GM19438 (cell line): ENCODE measurements at regions not wholly inside any gene's neighbourhood (a gene's known extent, or its start where the extent isn't known, plus 50 kb on each side); places are given as distances from the start of the nearest gene placed in this dataset.

Source experiments
- ATAC-seq: cut with Tn5 transposase; IDR thresholded peaks from one replicate; pipeline ENCODE4 v1.9.1; 2021; ENCODE audit warnings: low read depth; ENCODE audit not compliant: unreplicated experiment

DNA sequence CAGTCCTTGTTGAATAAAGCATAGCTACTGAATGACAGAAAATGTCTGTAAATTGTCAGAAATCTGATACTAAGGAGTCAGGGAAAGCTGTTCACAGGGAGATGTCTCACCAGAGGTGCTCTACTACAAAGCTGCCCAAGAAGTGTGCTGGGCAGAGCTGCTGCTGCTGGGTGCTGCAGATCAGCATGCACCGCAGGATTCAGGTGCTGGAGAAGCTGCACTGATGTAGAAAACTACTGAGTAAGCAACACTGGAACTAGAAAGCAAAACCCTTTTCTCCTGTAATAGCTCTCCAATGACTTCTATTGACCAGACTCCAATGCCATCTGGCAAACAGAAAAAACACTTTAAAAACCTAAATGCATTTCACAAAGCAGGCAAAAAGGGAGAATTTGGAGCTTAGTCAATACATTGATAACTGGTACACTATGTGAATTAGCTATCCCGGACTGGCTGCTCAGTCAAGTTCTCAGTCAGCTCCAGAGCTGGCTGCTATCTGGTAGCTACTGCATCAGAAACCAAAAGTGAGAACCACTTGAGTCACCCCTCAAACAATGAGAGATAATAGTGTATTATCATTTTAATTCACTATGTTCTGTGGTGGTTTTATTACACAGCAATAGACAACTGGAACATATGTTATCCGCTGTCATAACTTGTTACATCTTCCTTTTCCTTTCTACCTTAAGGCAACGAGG is 493.1 kb downstream of the CPS1 start:
- no peak for ATAC-seq

DNA sequence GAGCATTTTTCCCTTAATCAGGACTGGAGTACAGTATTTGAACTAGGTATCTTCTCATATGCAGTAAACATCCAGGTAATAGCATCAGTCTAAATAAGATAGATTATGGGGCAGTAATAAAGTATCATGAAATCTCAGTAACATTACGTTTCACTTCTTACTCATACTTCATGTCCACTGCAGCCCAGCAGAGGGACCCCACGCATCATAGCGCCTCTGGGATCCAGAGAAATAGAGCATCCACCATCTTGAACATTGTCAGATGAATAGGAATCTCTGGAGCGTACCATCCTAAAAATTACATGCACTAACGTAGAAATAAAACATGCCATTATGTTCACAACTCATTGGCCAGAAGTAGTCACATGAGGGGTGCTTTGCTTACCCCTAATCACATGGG is 499.0 kb downstream of the CPS1 start:
- ATAC-seq, result no peak

DNA sequence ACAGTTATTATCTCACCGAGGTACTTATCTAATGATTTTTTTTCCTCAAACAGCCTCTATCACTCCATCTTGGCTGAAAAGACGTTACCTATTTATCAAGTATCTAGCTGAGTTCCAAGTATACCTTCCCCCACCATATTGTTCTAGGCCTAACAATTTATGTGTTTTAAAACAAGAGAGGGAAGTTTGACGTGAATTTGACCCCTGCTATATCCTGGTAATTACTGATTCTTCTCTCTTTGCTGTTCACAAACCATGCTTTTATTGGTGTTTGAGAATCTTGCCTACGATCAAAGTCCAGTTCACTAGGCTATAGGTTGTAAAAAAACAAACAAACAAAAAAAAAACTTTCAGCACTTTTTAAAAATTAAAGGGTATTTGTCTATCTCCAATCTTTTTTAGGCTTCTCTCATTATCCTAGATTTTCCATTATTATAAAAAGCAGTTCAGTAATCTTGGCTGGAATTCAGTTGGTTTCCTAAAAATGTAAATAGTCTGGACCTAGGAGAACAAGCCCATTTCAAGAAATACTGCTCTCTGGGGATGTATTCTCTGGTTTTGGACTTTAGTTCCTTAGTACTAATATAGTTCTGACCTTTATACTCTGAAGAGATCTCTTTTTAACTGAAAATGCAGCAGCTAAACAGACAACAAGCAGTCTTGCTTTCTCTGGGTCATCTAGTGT is 505.4 kb downstream of the CPS1 start:
- no peak for ATAC-seq

DNA sequence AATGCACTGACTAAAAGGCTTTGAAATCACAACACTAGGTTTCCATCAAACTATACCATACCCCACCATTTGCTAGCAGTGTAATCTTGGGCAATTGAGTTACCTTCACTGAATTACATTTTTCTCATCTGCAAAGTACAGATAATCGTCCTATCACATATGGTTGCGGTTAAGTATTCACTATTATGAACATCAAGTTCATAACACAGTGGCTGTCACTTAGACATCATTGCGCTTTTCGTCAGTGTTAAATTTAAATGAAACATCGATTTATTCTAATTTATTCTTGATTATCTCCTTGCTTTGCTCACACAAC is 505.9 kb downstream of the CPS1 start:
- ATAC-seq, result no peak

DNA sequence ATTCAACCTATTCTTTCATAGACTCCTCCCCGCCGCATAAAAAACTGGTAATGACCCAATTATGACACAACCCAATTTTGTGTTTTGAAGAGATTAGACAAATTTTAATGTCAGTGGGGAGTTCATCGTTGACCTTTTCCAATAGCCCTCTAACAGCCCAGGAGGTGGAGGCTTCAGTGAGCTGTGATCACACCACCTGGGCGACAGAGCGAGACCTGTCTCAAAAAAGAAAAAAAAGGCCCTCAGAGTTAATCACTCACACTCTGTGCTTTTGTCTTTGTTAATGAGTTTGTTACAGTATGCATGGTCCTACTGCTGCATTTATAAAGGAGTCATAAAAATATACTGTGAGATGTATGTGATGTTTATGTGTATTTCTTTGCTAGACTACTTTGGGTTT is 510.6 kb downstream of the CPS1 start:
- no peak for ATAC-seq

DNA sequence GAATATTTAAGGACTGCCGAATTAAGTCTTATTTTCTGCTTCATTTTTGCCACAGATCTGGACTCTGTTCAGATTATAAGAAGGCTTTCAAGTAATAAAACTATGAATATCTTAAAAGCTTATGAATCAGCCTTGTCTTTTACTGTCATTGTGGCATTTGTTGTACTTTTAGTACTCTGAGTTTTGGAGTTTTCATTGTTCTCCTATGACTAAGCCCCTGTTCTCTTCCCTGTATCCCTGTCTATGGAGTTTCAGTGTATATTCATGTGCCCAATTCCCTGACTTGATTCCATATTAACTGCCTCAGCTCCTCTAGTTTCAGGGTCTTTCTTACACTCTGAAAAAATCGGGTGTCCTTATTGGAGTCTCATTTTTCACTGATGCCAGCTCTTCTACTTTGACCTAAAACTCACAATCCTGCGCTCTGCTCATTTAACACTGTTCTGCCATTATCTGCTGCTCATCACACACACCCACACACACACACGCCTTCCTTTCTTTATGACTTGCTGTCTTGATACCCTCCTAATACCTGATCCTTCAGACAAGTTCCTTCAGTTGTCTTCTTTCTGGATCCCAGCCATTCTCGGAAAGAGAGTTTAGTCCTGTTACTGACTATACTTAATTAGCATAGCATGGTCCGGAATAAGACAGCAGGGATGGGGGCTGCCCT is 511.8 kb downstream of the CPS1 start:
- ATAC-seq, result no peak

DNA sequence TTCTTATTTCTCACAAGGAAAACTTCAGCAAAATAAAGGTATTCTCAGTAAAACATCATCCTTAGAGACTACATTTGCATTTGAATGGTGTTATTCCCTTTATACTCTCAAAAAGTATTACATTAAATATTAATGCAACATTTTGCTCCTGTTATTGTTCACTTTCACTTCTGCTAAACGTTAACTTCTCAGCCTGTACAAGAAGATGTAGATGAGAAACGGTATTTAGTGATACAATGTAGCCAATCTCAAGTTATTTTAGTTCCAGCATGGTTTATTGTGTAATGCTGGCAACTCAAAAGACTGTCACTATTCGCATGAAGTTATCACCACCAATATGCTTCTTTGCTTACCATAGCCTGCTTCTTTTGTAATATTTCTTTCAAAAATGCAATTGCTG is 514.1 kb downstream of the CPS1 start:
- no peak for ATAC-seq

DNA sequence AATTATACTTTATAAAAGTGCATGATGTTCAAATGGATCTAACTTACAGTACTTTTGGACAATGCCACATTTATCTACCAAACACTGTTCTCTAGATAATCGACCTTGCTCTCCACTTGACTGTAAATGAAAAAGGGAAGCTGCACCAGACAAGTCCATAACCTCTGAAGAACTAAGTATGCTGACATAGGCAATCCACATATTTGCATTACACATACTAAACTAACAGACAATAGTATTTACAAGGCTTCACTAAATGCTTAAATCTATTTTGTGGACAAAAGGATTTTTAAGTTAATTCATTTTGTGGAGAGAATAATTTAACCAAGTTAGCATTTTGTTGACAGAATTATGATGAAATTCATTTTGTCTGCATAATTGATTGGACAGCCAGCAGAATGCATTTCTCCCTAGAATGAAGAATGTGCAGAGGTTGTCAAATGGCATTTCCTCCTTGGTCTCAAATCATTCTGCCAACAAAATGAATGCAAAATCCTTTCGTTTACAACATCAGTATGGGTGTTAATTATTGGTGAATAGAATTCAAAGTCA is 520.9 kb downstream of the CPS1 start:
- ATAC-seq, result no peak

DNA sequence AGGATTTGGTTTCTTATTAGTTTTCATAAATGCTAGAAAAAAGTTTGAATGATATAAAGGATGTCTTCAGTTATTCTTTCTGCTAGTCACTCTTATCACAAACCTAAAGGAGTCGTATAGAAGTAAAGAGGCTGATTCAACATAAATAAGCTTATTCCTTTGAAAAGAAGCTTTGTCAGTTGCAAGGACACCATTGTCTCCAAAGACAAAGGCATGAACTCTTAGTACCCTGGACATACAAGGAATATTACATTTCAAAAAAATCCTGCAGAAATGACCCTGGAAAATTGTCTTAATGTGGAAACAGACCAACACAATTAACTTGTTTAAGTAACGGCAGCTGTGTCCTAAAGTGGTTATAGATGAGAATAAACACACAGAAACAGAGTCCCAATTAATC is 528.0 kb downstream of the CPS1 start:
- no peak for ATAC-seq

DNA sequence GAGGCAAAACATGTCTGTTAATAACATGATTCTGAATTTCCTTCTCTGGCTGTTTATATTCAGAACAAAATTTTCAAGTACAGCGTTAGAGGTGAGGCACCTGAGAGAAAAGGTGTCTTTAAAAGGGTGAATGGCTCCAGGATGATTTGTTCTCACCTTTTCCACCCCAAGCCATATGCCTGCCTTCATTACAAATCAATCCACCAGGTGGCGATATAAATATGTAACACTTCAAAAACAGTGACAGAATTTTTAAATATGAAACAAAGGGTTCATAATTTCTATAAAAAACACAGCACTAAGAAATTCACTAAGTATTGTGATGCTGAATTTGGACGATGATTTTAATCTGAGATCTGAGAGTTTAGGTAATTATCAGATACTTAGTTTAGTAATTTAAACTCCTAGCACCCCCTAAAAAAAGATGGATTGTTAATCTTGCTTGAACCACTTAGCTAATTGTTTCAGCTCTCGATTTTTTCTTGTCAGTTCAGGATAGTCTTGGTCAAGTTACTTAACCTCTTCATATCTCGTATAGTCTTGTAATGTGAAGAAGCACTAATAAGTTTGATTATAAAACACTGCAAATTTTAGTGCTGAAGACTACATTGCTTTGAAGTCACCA is 528.8 kb downstream of the CPS1 start:
- peak; percentile 77 for ATAC-seq

DNA sequence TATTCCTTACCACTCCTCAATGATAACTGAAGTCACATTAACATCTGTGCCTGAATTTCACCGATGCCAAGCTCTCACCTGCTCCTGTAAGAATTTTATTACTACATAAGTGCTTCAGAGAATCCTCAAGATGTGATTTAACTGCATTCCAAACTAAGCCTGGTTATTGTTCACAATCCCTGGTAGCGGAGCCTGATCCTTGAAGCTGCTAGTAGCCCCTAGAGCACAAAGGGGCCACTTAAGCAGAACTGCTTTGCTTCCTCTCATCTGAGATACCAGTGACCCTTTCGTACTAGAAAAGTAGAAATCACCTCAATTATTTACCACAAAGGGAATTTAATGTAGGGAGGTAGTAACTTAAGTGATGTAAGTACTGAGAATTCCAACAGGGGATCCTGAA is 529.6 kb downstream of the CPS1 start:
- no peak for ATAC-seq

DNA sequence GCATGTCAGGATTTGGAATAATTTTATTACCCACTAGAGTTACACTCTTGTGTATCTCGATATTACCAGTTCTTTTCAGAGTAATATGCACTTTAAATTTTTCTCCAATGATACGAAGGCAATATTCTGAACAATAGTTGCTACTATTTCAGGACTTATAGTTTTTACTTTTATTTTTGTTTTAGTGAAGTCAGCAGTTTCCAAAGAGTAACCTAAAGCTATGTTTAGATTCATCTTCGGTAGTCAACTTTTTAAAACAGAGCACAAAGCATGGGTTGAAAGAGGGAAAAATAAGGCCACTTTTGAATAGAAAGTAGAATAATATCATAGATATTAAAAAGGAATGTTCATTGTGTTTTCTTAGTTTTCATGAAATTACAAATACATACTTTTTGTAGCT is 532.7 kb downstream of the CPS1 start:
- no peak for ATAC-seq

DNA sequence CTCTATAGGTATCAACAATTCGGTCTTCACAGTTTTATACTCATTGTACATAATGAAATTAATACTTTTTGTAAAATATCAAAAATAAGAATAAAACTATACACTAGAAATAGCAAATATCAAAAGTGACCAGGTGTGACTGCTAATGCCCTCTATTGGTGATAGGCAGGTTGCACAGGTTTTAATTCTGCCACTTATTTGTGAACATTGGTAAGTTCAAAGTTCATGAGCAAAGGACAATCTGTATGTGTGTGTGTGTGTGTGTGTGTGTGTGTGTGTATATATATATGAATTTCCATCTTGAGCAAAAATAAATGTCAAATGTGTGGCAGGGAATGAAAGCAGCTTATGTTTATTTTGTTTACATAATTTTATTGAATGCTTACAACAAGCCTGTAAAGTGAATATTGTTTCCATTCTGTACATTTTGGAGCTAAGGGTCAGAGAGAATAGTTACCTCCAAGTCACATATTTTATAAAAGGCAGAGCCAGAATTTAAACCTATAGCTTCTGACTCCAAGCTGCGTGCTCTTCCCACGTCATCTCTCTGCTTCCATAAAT is 537.4 kb downstream of the CPS1 start:
- ATAC-seq, result no peak

DNA sequence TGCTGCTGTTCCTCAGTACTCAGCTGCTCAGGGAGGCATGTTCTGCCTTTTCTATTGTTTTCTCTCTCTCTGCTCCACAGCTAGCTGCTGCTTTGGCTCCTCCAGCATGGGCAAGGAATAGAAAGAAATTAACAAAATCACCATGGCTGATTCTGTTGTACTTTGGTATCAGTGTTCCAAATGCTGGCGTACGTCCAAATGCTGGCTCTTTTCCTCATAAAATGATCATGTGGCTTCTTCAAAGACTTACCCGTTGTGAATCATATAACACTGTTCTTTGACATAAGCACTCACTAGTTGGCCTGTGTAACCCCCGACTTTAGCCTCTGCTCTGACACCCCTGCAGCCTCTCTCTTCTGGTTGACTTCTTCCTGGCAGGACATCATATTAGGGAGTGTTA is 547.6 kb downstream of the CPS1 start:
- no peak for ATAC-seq

DNA sequence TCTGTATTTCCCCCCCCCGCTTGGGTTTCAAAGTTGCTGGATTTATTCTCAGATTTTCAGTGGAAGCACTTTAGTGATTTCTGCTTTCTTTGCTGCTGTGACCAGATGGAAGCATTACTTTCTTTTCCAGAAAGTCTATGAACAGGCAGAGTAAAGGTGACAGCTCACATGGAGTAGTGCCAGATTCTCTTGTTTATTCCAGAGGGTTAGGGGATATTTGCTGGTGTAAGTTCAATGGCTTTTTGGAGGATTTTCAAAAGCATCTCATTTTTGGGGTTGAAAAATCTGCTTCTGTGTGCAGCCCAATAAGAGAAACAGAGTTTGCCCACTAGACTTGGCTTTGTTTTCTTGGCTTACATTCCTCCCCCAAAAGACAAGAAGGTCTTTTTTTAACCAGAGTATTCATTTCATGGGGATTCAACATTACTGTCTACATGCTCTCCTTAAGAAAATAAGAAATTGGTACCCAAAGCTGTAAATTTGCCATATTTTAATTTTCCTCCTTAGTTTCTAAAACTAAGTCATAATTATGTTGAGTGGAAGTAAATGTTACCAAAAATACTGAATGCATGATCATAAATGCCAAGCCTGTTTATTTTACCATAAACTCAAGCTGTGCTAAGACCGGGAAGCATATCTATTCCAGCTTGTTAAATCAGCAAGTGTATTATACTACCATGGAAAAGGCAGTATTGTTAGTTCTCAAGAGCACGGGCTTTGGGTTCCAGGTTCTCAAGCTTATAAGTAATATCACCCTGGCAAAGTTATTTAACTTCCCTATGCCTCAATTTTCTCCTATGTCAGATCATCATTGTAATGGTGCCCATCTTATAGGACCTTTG is 557.2 kb downstream of the CPS1 start:
- ATAC-seq, result no peak

DNA sequence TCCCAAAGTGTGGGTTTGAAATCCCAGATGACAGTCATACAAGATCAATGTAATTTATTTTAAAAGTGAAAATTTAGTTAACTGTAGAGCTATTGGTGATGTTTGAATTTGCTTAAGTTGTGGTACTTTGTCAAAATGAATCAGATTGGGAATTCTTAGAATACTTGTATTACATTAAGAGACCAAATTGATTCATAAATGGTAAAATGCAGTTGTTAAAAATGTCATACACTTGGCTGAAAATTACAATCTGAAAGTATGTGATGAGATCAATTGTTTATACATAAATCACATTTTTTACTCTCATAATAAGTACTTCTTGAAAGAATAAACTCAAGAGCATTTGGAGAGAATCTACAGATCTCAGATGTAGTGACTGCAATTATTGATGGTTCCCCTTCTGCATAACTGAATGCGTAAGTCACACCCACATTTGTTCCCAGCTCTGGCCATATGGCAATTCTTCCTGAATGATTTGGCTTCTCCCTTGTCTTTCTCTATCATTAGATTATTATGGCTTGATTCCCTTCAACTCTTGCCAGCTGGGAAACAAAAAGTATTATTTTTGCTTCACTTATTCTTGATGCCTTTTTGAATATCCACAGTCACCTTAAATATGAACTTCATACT is 558.5 kb downstream of the CPS1 start:
- no peak for ATAC-seq

DNA sequence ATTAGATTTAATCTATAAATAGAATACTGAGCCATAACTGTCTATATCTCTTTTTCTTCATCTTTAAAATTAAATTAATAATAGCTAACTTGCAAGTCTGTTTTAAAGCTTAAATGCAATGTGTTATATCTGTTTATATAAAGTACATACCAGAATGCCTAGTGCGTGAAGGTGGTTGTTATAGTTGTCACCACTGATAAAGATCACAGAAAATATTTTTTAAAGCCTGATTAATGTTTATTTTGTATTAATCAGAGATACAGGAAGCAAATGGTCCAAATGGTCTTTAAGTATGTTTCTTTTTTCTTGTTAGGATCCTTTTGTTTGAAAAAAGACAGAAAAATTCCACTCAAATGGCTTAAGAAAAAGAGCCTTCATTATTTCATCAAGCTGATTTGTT is 560.6 kb downstream of the CPS1 start:
- ATAC-seq, result no peak

DNA sequence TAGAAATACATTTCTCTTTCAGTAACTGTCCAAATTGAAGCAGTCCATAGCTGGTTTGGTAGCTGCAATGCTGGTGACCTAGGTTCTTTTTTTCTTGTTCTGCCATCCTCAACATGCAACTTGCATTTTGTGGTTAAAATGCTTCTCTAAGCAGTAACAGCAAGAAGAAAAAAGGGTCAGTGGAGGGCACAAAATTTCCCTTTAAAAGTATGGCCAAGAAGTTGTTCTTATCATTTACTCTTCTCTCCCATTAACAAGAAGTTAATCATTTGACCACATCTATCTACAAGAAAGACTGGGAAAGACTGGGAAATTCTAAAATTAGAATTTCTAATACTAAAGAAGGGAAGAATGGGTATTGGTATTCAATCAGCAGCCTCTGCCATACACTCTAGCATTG is 569.9 kb downstream of the CPS1 start:
- no peak for ATAC-seq

DNA sequence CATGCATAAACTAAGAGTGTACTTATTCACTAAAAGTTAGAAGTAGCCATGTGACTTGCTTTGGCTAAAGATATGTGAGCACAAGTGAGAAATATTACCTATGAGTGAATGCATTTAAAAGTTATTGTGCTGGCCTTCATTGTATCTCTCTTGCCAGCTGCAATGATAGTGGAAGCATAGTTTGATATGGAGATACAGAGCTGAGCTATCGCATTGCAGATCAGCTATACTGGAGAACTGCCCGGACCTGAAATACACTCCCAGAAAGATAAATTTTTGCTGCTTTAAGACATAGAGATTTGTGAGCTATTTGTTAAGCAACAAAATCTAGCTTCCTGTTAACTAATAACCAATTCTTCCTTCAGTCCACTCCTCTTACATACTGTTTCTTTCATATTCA is 571.1 kb downstream of the CPS1 start:
- ATAC-seq, result no peak

DNA sequence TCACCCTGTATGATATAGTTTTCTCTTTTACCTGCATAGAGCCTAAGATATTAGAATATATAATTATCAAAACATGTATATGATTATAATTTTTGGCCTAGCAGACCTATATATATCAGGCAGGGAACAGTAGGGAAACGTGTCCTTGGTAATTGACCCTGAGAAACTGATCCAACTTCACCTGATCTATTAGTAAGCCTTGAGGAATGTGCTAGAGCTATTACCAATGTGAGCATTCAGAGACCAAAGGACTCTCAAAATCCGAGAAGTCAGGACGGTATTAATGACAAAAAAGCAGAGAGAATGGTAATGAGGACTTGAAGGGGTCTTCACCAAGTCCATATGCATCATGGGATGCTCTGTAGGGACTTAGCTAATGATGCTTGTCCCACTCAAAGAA is 571.9 kb downstream of the CPS1 start:
- ATAC-seq, result no peak
